Left kidney (tissue), 1 donor: ENCODE measurements at regions not wholly inside any gene's neighbourhood (a gene's known extent, or its start where the extent isn't known, plus 50 kb on each side); places are given as distances from the start of the nearest gene placed in this dataset.

Experiments used
- DNase-seq: peaks from one replicate; pipeline ENCODE4 v3.0.0-alpha.2; 2013

- no peak for DNase-seq
These were observed 623.2 kb upstream of the ZFHX3 start for GRCh38 chr16:73670836-73671820.

- DNase-seq, result no peak
These were observed 621.8 kb upstream of the ZFHX3 start for GRCh38 chr16:73669535-73670274.

GRCh38 chr16:73663720-73664119 is 615.8 kb upstream of the ZFHX3 start:
- DNase-seq, result no peak

GRCh38 chr16:73636196-73636595 is 588.3 kb upstream of the ZFHX3 start:
- no peak for DNase-seq

DNA sequence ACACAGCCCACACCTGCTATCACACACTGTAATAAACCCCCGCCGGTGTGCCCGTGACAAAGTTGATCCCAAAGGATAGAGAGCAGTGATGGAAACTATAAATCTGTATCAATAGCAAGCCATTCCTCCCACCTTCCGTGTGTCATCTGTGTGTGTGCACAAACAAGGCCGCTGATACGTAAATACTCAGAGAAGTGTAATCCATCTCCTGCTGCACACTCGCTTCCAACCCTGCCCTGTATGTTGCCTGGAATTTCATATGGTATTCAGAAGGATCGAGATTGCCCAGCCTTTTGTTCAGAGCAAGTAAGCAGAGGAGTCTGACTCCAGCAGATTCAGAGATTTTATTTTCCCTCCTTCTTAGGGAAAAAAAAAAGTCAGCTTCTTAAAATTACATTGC is 581.1 kb upstream of the ZFHX3 start:
- no peak for DNase-seq

DNA sequence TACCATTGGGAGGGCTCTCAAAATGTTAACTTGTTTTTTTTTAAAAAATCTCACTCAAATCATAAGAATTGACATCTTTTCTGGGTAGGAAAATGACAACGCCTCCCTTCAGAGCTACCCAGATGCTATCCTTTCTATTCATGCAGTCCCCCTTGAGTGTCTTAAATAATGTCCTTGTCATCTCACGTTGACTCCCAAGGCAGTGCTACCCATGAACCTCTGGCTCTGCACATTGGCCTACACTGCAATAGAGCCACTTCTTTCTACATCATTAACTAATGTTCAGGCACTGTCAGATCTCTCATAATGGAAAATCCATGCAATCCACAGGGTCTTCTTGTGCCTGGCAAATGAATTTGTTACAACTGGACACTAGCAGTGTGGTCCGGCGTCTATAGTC is 569.8 kb upstream of the ZFHX3 start:
- no peak for DNase-seq

- DNase-seq, result no peak
These were observed 568.8 kb upstream of the ZFHX3 start for GRCh38 chr16:73616770-73617169.

- DNase-seq, result no peak
These were observed 568.3 kb upstream of the ZFHX3 start for GRCh38 chr16:73616166-73616753.

GRCh38 chr16:73615071-73615940 is 567.4 kb upstream of the ZFHX3 start:
- DNase-seq, result no peak

DNA sequence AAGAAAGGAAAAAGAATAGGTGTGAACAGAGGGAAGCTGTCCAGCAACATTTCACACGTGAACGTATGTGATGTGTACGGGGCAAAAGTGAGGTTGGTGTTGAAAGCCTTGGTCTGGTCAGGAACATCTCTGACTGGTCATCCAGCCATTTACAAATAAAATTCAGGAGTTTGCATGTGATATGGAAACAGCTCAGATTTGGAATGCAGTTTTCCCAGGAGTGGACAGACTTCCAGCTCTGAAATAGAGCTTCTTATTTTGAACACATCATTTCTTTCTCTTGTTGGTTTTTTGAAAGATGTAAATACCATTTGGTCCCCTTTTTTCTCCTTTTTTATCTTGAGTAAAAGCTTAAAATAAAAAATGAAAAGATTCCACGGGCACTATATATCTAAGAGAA is 566.2 kb upstream of the ZFHX3 start:
- no peak for DNase-seq

GRCh38 chr16:73610605-73611156 is 562.8 kb upstream of the ZFHX3 start:
- no peak for DNase-seq

GRCh38 chr16:73610160-73610559 is 562.2 kb upstream of the ZFHX3 start:
- no peak for DNase-seq

DNA sequence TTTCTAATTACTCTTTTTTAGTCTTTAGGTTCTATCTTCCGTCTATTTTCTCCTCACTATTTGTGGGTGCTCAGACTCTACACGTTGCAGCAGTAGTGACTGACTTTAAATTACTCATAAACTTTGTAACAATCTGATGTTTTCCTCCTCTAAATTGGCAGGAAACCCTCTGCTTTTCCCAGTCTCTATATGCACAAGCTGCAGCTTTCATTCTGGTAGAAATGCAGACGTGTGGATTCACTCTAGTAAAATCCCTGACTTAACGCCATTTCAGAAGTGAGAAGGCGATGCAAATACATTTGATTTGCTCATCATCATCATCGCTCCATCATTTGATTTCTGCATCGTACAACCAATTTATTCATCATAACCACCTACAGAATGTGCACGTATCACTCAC is 561.0 kb upstream of the ZFHX3 start:
- no peak for DNase-seq

DNA sequence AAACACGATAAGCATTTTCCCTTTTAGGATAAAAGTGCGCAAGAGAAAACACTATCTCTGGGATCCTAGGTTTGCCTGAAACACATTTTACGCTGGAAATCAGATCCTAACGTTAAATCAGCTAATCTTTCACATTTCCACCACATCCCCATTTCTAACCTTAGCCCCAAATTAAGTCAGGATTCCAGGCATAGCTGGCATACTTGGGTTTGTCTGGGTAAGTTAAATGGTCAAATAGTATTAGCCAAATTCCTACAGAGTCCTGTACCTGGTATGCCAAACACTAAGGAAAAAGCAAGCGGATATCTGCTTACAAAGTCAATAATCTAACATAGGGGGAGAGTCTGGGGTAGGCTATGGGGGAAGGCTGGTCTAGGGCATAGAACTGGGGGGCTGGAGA is 557.4 kb upstream of the ZFHX3 start:
- DNase-seq, result no peak

DNA sequence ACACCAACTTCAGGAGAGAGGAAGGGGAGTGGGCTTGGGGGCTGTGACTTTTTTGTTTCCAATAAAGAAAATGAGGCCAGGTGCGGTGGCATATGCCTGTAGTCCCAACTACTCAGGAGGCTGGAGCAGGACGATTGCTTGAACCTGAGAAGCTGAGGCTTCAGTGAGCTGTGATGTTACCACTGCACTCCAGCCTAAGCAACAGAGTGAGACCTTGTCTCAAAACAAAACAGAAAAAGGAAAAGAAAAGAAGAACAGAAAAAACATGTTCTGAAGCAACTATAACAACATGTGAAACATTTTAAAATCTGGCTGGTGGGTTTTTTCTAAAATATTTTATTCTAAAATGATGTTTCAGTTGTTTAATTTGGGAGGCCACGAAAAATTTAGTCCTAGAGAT is 554.0 kb upstream of the ZFHX3 start:
- DNase-seq, result no peak

- no peak for DNase-seq
These were observed 551.9 kb upstream of the ZFHX3 start for GRCh38 chr16:73599870-73600269.

DNA sequence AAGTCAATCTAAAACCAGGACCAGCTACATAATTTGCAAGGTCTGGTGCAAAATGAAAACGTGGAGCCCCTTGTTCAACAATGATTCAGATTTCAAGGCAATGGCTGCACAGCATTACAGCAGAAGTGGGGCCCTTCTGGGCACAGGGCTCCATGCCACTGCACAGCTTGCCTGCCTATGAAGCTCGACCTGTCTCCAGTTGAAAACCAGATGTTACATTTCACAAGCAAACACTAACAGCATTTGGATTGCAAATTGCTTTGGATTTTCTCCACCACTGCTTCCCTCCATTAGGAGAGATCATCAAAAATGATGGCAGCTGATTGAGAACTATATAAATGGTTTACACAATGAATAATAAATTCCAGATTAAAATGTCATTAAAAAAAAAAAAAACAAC is 551.4 kb upstream of the ZFHX3 start:
- no peak for DNase-seq

DNA sequence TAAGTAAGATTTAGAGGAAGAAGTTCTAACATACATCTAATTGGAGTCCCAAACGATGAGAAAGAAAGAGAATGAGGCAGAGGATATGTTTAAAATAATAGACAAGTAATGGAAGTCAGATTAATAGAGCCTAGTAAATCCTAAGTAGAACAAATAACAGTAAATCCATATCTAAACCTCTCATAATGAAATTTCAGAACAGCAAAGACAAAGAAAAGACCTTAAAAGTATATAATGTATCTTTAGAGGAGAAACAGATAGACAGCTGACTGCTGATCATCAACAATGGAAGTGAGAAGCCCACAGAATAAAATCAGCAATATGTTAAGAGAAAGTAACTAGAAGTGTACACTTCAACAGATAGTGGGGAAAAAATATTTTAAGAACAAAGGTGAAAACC is 536.2 kb upstream of the ZFHX3 start:
- DNase-seq, result no peak

GRCh38 chr16:73572135-73572828 is 524.4 kb upstream of the ZFHX3 start:
- peak; percentile 53 for DNase-seq

GRCh38 chr16:73569266-73569980 is 521.5 kb upstream of the ZFHX3 start:
- no peak for DNase-seq
